Stimulated activated CD4-positive, alpha-beta T cell treated with anti-CD3 and anti-CD28 coated beads, Interleukin-4, amount 100 ng/mL, for 4 hours (primary cell): ENCODE measurements at regions not wholly inside any gene's neighbourhood (a gene's known extent, or its start where the extent isn't known, plus 50 kb on each side); places are given as distances from the start of the nearest gene placed in this dataset.
"Not testable (repeated sequence)": the region's sequence is repeated elsewhere in the genome, so short reads cannot be mapped to it uniquely, and the experiment has no call there.

ENCODE experiments used
- DNase-seq, 2 experiments: peaks; one replicate each; pipeline ENCODE4 v3.0.0-alpha.2; 2020

DNA sequence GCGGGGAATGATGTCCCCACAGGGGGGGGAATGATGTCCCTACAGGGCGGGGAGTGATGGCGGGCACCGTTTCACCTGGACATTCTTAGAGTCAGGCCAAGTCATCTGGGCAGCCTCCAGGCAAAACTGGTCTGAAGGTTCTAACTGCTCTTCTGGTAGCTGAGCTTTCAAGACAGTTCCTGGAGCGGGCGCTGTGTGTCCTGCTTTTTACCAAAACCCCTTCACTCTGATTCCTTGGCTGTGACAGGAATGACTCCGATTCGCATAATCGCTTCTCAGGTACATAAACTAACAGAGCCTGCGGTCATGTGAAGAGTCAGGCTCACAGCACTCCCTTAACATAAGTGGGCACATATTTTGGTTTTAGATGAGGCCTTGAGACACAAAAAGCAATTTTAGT, 836.0 kb downstream of the TRIML1 start:
- DNase-seq, result no peak

DNA sequence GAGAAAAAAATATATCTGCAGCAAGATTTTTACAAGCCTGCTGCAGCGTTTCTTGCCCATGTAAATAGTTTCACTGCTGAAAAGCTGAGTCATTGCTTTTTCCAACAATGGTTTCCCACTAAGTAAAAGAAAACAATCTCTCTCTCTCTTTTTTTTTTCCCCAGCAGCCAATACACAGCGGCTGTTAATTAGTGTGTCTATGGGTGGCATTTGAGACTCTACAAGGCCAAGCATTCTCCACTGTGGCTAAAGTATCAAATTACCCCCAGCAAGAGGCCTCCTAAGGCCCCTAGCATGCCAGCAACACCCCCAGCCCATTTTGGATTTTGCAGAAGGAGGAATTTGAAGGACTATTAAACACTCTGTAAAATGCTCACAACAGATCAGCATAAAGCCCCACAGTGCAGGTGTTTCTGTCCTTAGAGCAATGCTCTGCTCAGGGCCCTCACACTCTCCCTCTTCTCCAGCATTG, 837.4 kb downstream of the TRIML1 start:
- no peak for DNase-seq

- not testable (repeated sequence) for DNase-seq
These were observed 838.0 kb downstream of the TRIML1 start for GRCh38 chr4:188977232-188977631.

DNA sequence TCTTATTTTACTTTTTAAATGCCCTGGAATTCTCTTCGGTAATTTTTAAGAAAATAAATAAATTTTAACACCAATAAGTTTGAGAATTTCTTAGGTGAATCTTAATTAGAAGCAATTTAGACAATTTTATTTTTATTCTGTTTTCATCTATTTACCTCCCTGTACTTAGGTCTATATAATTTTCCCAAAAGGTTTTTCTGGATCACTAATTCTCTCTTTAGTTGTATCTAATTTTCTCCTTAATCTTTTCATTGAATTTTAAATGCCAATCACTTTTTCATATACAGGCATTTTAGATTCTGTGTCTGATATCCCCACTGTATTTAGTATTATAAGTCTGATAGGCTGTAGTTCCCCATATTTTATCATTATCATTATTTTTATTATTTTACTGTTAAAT, 845.3 kb downstream of the TRIML1 start:
- no peak for DNase-seq

DNA sequence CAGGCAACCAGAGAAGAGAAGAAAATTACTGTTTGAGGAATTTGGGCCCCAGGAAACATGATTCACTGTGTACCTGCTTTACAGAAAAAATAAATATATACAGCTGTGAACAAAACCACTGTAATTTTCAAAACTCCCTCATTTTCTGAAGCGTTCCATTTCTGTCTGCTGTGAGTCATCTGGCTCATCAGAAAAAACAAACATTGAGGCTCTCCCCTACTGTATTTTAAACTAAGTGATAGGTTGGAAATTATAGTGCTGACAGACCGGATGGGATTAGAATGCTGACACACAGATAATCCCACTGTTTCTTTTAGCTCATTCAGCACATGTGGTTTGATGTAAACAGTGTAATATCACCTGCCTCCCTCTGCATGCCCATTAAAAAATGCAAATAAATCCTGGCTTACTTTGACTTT, 847.0 kb downstream of the TRIML1 start:
- DNase-seq, result no peak

DNA sequence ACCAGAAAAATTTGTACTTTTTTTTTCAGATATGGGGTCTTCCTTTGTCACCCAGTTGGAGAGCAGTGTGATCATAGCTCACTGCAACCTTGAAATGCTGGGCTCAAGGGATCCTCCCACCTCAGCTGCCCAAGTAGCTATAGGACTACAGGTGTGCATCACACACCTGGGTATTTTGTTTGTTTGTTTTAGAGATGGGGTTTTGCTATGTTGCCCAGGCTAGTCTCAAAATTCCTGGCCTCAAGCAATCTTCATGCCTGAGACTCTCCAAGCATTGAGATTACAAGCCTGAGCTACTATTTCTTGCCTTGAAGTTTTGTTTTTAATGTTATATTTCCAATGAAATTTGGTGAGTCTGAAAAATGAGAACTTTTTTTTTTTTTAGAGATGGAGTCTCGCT, 847.8 kb downstream of the TRIML1 start:
- no peak for DNase-seq

DNA sequence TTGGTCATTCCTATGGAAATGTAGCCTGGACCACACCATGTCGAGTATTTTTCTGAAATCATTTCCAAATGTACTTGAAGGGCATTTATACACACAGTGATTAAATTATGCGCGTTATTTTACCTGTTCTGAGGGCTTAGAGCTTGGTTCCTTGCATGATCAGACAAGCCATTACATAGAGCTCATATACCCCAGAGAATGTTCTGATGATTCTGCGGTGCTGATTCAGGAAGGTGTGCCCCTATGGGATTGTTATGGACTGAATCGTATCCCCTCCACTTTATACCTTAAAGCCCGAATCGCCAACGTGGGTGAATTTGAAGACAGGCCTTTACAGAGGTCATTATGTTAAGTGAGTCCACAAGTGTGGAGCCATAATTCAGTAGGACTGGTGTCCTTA, 848.9 kb downstream of the TRIML1 start:
- DNase-seq, result no peak

DNA sequence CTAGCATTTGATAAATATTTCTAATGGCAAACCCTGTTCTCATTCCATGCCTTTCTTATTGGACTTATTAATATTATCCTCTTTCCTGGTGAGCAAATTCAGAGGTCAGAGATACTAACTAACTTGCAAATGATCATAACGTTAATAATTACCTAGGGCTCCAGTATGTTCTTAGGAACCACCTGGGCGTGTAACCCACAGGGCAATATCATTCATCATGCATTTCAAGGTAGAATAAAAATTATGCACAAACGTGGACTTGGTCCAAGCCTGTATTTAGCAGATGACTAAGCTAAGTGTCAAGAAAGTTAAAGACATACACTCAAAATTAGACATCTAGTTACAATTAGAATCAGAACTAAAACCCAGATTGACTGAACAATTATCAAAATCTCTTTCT, 850.1 kb downstream of the TRIML1 start:
- DNase-seq, result no peak

- no peak for DNase-seq
These were observed 853.5 kb downstream of the TRIML1 start for GRCh38 chr4:188992706-188993105.

- no peak for DNase-seq
These were observed 854.6 kb downstream of the TRIML1 start for GRCh38 chr4:188993871-188994270.

DNA sequence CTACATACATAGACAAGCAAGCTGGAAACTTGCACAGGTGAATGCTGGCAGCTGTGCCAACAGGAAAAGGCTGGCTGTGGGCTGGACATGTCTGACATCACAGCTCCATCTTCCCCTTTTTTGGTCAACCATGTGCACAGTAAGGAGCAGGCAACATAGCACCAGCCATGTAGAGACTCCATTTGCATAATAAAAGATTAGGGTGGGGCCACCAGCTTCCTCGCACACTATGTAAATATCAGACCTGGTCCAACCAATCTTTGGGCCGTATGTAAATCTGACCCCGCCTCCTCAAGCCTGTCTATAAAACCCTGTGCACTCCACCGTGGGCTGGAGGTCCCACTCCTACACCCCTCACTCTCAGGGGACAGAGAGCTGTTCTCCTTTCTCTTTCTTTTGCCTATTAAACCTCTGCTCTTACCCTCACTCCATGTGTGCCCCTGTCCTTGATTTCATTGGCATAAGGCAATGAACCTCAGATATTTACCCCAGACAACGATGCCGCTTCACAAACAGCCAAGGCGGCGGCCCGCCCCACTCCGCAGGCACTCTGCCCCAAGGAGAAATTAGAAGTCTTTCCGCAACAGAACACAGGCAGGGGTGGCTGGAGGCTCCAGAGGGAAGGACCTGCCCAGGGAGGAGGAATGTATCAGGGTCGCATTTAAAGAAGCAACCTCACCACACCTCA, 862.2 kb downstream of the TRIML1 start:
- DNase-seq, result no peak

DNA sequence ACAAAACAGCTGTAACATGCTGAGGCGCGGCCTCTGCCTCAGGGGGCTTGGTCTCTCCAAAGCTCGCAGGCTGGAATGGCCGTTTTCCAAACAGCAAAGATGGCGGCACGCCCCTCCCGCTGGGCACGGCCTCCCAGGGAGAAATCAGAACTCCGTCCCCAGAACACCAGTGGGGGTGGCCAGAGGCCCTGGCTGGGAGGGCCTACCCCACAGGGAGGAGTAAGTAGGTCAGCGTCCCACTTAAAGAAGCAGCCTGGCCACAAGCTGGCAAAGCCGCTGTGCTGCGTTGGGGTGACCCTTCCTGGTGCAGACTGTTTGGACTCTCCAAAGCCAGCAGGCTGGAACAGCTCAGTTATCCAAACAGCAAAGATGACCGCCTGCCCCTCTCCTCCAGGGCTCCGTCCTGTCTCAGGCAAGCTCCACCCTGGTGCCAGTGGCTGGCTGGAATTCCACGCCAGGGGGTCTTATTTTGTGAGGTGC, 862.8 kb downstream of the TRIML1 start:
- no peak for DNase-seq

GRCh38 chr4:189002475-189002874, 863.2 kb downstream of the TRIML1 start:
- no peak for DNase-seq

- DNase-seq, result not testable (repeated sequence)
These were observed 871.4 kb downstream of the TRIML1 start for GRCh38 chr4:189010452-189011217.

- DNase-seq, result no peak
These were observed 882.6 kb downstream of the TRIML1 start for GRCh38 chr4:189021831-189022230.

- no peak for DNase-seq
These were observed 883.3 kb downstream of the TRIML1 start for GRCh38 chr4:189022440-189023035.

DNA sequence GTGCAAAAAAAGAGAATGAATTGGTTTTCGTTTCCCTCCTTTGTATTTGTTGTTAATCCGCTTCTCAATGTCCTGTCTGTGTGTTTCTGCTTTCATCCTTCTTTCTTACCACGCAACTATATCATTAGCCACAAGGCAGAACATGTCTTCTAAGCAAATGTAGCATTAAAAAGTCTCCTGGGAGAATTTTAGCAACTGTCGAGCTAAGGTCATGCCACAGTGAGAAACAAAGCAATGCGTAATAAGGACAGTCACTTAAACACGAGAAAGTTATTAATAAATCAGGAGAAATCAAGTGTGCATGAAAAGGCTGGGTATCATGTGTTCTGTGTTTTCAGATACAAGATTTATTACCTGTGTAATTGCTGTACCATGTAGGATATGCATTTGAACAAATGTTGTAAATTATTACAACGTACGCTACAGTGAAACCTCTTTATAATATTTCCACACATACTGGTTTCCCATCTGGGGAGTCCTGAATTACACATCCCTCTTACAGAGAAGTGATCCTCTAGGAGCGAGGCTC, 890.8 kb downstream of the TRIML1 start:
- DNase-seq, result no peak

GRCh38 chr4:189032606-189033338, 893.5 kb downstream of the TRIML1 start:
- DNase-seq, result no peak

GRCh38 chr4:189033801-189034347, 894.6 kb downstream of the TRIML1 start:
- no peak for DNase-seq

DNA sequence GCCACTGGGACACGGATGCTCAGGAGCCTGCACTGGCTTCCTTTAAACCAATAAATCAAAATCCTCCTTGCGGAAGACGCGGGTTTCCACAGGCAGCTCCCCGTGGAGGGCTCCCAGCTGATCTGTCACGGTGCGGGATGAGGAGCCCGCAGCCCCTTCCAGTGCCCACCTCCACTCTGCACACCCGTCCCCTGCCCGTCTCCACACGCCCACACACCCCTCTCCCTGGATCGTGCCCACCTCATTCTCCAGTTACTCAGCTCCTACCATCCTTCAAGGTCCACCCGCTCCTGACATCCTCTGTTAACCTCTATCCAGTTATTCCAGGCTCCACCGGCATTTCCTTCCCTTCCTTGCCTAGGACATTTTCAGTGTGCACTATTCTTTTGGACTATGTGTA, 895.9 kb downstream of the TRIML1 start:
- DNase-seq, result no peak

DNA sequence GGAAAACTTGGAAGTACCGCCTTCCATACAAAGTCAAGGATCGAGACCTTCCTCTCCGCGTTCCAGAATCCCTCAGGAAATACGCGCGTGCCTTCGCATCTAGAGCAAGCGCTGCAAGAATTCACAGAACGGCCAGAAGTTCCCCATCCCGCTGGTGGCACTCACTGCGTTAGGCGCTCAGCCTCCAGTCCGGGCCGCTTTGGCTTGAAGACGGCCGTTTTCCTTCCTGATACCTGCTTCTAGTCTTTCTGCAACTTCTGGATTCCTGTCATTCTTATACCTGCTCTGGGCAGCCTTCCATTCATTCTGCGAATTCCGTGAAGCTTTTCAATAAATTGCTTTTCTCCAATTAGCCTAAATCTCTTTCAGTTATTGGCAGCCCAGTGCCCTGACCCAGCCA, 896.4 kb downstream of the TRIML1 start:
- no peak for DNase-seq

DNA sequence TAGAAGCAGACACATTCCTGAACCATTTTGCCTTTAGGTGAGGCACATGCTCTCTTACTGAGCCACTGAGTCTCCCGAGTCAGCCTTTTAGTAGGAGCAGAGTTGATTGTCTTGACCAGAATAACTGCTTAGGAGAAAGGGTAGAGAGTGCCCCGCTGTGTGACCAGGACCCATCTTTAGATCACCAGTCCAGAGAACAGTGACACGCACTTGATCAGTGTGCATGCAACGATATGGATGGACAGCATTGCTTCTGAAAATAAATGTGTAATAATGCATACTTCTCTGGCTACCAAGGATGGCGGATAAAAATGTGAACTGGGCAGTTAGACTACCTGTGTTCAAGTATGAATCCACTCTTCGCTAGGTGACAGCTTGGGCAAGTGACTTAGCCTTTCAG, 897.7 kb downstream of the TRIML1 start:
- DNase-seq, result no peak

DNA sequence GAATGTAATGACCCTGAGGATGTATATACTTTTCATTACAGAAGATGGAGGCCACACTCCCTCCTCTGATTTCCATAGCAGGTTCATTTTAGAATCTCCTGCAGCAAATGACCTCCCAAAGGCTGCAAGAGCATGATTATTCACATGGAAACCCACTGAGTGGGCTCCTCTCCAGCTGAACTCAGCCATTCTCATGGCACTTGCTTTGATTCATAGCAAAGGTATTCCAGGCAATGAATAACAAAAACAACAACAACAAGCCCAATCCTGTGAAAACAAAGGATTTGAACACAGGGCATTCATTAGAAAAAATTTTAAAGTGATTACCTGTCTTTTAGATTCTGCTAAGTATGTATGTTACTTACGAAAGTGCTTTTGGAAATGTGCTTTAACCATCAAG, 894.0 kb upstream of the FRG1 start:
- no peak for DNase-seq
